Natural killer cell treated with Interleukin-12 subunit alpha and Interleukin-12 subunit beta and Interleukin-15 and Interleukin-18, amount 100 ng/mL, for 72 hours (primary cell): ENCODE measurements at regions not wholly inside any gene's neighbourhood (a gene's known extent, or its start where the extent isn't known, plus 50 kb on each side); places are given as distances from the start of the nearest gene placed in this dataset.

Source experiments
- ATAC-seq, 2 donors: fragments of 150-1000 bp; cut with Tn5 transposase in 1 of 2; sonication (Bioruptor Pico), chemical (Tn5 transposase) in 1 of 2; 2 replicates each; pipeline ENCODE4 v1.10.0; 2021
- DNase-seq: peaks from one replicate; pipeline ENCODE4 v3.0.0; 2022; ENCODE audit warnings: low spot score
- H3K27ac Mint-ChIP-seq, 2 donors: 1 replicate in 1 of 2; 2 replicates in 1 of 2; pipeline ENCODE4 v1.8.0; 2022; ENCODE audit warnings: mixed read lengths in 2 of 2, mild to moderate bottlenecking in 1 of 2, moderate library complexity in 1 of 2
- H3K27me3 Mint-ChIP-seq, 2 donors: 1 replicate in 1 of 2; 2 replicates in 1 of 2; pipeline ENCODE4 v1.8.0; 2022; ENCODE audit warnings: mixed read lengths in 2 of 2
- H3K36me3 Mint-ChIP-seq: one replicate; pipeline ENCODE4 v1.8.0; 2022; ENCODE audit warnings: mixed read lengths
- H3K4me1 Mint-ChIP-seq, 2 donors: 1 replicate in 1 of 2; 2 replicates in 1 of 2; pipeline ENCODE4 v1.8.0; 2022; ENCODE audit warnings: low read depth in 2 of 2, mixed read lengths in 2 of 2, mild to moderate bottlenecking in 1 of 2
- H3K4me3 Mint-ChIP-seq: one replicate; pipeline ENCODE4 v1.8.0; 2022; ENCODE audit warnings: mixed read lengths
- H3K9me3 Mint-ChIP-seq: 2 replicates; pipeline ENCODE4 v1.8.0; 2022; ENCODE audit warnings: mixed read lengths

GRCh38 chr1:30339866-30340265, 383.5 kb downstream of the MATN1 start:
- H3K4me3 Mint-ChIP-seq, result no peak overlapping the region
- ATAC-seq, result no peak
- H3K4me1 Mint-ChIP-seq, result no peaks in the 10 kb centered on the region
- peaks cover 6 to 16% of the 10 kb centered on the region in 2 donors for H3K27me3 Mint-ChIP-seq
- DNase-seq, result no peak
- H3K9me3 Mint-ChIP-seq, result no peaks in the 10 kb centered on the region
- H3K27ac Mint-ChIP-seq, result no peak overlapping the region
- H3K36me3 Mint-ChIP-seq, result no peaks in the 10 kb centered on the region

GRCh38 chr1:30338765-30339164, 384.6 kb downstream of the MATN1 start:
- no peaks in the 10 kb centered on the region for H3K36me3 Mint-ChIP-seq
- H3K27ac Mint-ChIP-seq, result no peak overlapping the region
- no peaks in the 10 kb centered on the region for H3K4me1 Mint-ChIP-seq
- no peak for DNase-seq
- H3K27me3 Mint-ChIP-seq, result peaks cover 3 to 9% of the 10 kb centered on the region in 2 donors
- H3K4me3 Mint-ChIP-seq, result no peak overlapping the region
- no peak for ATAC-seq
- no peaks in the 10 kb centered on the region for H3K9me3 Mint-ChIP-seq

DNA sequence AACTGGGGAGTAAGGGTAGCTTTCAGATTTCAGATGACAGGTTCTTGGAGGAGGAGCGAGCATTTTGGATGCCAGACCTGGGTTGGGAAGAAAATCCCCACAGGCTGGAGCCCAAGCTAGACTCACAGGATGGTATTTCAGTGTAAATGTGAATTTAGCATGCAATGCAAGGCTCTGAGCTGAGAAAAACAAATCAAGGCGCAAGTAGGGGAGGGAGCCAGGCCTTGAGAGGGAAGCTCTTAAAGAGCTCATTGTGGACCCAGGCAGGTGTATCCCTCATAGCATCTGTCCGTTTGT, 386.1 kb downstream of the MATN1 start:
- Mint-ChIP-seq H3K4me1 (no peaks in the 10 kb centered on the region), H3K27ac (no peak overlapping the region), H3K4me3 (no peak overlapping the region), H3K36me3 (no peaks in the 10 kb centered on the region), H3K9me3 (no peaks in the 10 kb centered on the region), H3K27me3 (no peaks in the 10 kb centered on the region)
- ATAC-seq (no peak), DNase-seq (no peak)

DNA sequence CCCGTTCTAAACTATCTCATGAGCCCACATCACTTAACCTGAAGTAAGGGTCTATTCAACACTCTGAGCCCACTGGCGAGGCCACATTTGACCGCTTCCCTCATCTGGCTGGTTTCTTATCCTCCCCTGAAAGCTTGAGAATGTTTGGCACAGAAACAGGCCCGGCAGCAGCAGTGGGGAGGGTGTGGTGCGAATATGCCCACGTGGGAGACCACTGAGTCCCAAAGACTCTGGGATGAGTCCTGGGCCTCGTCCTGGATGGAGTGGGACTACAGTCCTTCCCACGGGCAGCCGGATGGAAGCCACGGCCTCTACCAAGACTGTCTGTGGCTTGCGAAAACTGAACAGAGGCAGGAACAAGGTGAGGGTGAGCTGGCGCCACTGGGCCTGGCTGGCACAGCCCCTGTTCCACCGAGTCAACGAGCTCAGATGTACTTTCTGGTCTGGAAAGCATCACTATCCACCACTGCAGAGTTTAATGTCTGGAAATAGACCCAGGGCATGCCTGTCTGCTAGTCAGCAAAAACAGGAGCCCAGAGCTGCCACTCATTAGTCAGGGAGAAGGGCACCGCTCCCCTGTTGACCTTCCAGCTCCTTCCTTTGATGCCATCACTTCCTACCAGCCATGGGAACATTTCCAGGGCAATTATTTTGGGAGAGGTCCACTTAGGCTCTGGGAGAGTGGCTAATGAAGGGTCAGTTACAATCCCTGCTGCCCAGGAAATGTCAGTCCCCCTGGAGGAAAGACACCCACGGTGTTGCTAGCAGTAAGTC, 386.6 kb downstream of the MATN1 start:
- Mint-ChIP-seq H3K36me3 (no peaks in the 10 kb centered on the region), H3K4me1 (no peaks in the 10 kb centered on the region), H3K4me3 (no peak overlapping the region), H3K9me3 (no peaks in the 10 kb centered on the region), H3K27ac (no peak overlapping the region), H3K27me3 (no peaks in the 10 kb centered on the region)
- DNase-seq, result no peak
- ATAC-seq, result no peak

GRCh38 chr1:30335997-30336390, 387.4 kb downstream of the MATN1 start:
- no peak for ATAC-seq
- no peak for DNase-seq
- H3K4me1 Mint-ChIP-seq, result no peaks in the 10 kb centered on the region
- H3K4me3 Mint-ChIP-seq, result no peak overlapping the region
- no peak overlapping the region for H3K27ac Mint-ChIP-seq
- H3K27me3 Mint-ChIP-seq, result no peaks in the 10 kb centered on the region
- H3K36me3 Mint-ChIP-seq, result no peaks in the 10 kb centered on the region
- no peaks in the 10 kb centered on the region for H3K9me3 Mint-ChIP-seq

GRCh38 chr1:30335389-30335996, 387.9 kb downstream of the MATN1 start:
- Mint-ChIP-seq H3K4me3 (no peak overlapping the region), H3K4me1 (no peaks in the 10 kb centered on the region), H3K27ac (no peak overlapping the region), H3K27me3 (no peaks in the 10 kb centered on the region), H3K36me3 (no peaks in the 10 kb centered on the region), H3K9me3 (no peaks in the 10 kb centered on the region)
- DNase-seq, result no peak
- peak in 1 of 2 donors; percentile 8 for ATAC-seq

GRCh38 chr1:30334767-30335166, 388.6 kb downstream of the MATN1 start:
- Mint-ChIP-seq H3K4me3 (no peak overlapping the region), H3K36me3 (no peaks in the 10 kb centered on the region), H3K27ac (no peak overlapping the region), H3K27me3 (no peaks in the 10 kb centered on the region), H3K4me1 (no peaks in the 10 kb centered on the region), H3K9me3 (no peaks in the 10 kb centered on the region)
- ATAC-seq (peak in 1 of 2 donors; percentile 2), DNase-seq (no peak)

DNA sequence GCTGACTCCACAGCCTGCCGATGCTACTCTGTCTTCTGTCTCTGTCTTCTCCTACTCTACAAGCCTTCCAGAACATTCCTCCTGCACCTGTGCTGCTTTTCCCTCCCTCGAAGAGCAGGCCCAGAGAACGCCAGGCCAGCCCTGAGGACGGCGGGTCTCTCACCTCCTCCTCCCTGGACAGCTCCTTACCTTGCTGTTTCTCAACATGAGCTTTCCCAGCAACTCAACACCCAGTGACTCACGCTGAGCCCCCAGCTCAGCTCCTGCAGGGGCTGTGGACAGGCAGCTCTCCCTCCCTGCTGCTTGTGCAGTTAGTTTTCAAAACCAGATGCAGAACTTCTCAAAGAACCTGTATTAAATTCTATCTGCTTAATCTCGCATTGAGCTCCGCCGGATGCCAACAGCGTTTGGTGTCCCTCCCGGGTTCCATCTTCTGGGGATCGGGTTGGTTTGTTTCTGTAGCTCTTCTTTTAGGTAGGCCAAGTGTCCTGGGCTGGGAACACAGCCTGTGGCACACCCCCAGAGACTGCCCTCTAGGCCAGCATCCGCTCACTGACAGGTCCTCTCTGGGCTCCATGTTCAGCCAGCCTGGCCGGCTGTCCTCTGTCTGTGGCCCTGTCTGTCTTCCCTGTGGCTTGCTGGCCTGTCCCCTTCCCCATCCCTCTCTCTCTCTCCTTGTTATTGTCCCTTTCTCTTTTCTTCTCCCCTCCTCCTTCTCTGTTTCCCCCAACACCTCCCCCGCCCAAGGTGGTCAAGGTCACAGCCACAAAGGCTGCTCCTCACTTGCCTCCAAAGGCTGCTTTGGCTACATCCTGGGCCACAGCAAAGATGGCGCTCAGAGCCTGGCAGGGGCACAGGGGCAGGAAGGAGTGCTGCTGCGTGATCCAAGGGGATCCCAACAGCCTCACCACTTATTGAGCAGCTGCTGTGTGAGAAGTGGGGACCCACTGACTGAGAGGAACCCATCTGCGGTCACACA, 391.0 kb downstream of the MATN1 start:
- H3K9me3 Mint-ChIP-seq, result no peaks in the 10 kb centered on the region
- DNase-seq (no peak), ATAC-seq (no peak)
- H3K27me3 Mint-ChIP-seq, result no peaks in the 10 kb centered on the region
- H3K36me3 Mint-ChIP-seq, result no peaks in the 10 kb centered on the region
- no peak overlapping the region for H3K27ac Mint-ChIP-seq
- no peak overlapping the region for H3K4me3 Mint-ChIP-seq
- H3K4me1 Mint-ChIP-seq, result no peaks in the 10 kb centered on the region

- H3K4me1 Mint-ChIP-seq, result no peaks in the 10 kb centered on the region
- no peak overlapping the region for H3K4me3 Mint-ChIP-seq
- no peaks in the 10 kb centered on the region for H3K27me3 Mint-ChIP-seq
- no peaks in the 10 kb centered on the region for H3K36me3 Mint-ChIP-seq
- no peak for ATAC-seq
- H3K27ac Mint-ChIP-seq, result no peak overlapping the region
- no peak for DNase-seq
- H3K9me3 Mint-ChIP-seq, result no peaks in the 10 kb centered on the region
These were observed 391.8 kb downstream of the MATN1 start for GRCh38 chr1:30331415-30332065.

- no peak overlapping the region for H3K27ac Mint-ChIP-seq
- H3K36me3 Mint-ChIP-seq, result no peaks in the 10 kb centered on the region
- H3K4me3 Mint-ChIP-seq, result no peak overlapping the region
- H3K9me3 Mint-ChIP-seq, result no peaks in the 10 kb centered on the region
- ATAC-seq (no peak), DNase-seq (no peak)
- H3K4me1 Mint-ChIP-seq, result no peaks in the 10 kb centered on the region
- no peaks in the 10 kb centered on the region for H3K27me3 Mint-ChIP-seq
These were observed 392.7 kb downstream of the MATN1 start for GRCh38 chr1:30330644-30331043.

GRCh38 chr1:30329802-30330557, 393.4 kb downstream of the MATN1 start:
- no peak for DNase-seq
- no peaks in the 10 kb centered on the region for H3K4me1 Mint-ChIP-seq
- no peak overlapping the region for H3K4me3 Mint-ChIP-seq
- H3K27ac Mint-ChIP-seq, result no peak overlapping the region
- ATAC-seq, result no peak
- no peaks in the 10 kb centered on the region for H3K9me3 Mint-ChIP-seq
- H3K36me3 Mint-ChIP-seq, result no peaks in the 10 kb centered on the region
- no peaks in the 10 kb centered on the region for H3K27me3 Mint-ChIP-seq

GRCh38 chr1:30329263-30329753, 394.1 kb downstream of the MATN1 start:
- no peaks in the 10 kb centered on the region for H3K36me3 Mint-ChIP-seq
- no peaks in the 10 kb centered on the region for H3K9me3 Mint-ChIP-seq
- H3K4me1 Mint-ChIP-seq, result no peaks in the 10 kb centered on the region
- H3K27ac Mint-ChIP-seq, result no peak overlapping the region
- H3K27me3 Mint-ChIP-seq, result no peaks in the 10 kb centered on the region
- ATAC-seq, result no peak
- H3K4me3 Mint-ChIP-seq, result no peak overlapping the region
- no peak for DNase-seq
